Astrocyte of the cerebellum (primary cell): ENCODE measurements at regions not wholly inside any gene's neighbourhood (a gene's known extent, or its start where the extent isn't known, plus 50 kb on each side); places are given as distances from the start of the nearest gene placed in this dataset.

Source experiments
- DNase-seq: peaks from one replicate; pipeline ENCODE4 v3.0.0-alpha.2; 2011; ENCODE audit warnings: low read depth
- H3K4me3 ChIP-seq: 2 replicates; pipeline ENCODE4 v1.5.1; 2011; ENCODE audit warnings: mild to moderate bottlenecking, low read depth, low read length, moderate library complexity
- in situ Hi-C: cut with HindIII; loops from 2 replicates; pipeline ENCODE4 v1.10.0; 2017; ENCODE audit warnings: low sequenced_read_pairs
- TF ChIP-seq, protein P1 (sequence below): IDR thresholded peaks from 2 replicates; pipeline ENCODE4 v1.5.1; 2012; ENCODE audit warnings: low read length, low read depth, moderate library complexity, mild to moderate bottlenecking; ENCODE audit errors: missing control alignments

DNA sequence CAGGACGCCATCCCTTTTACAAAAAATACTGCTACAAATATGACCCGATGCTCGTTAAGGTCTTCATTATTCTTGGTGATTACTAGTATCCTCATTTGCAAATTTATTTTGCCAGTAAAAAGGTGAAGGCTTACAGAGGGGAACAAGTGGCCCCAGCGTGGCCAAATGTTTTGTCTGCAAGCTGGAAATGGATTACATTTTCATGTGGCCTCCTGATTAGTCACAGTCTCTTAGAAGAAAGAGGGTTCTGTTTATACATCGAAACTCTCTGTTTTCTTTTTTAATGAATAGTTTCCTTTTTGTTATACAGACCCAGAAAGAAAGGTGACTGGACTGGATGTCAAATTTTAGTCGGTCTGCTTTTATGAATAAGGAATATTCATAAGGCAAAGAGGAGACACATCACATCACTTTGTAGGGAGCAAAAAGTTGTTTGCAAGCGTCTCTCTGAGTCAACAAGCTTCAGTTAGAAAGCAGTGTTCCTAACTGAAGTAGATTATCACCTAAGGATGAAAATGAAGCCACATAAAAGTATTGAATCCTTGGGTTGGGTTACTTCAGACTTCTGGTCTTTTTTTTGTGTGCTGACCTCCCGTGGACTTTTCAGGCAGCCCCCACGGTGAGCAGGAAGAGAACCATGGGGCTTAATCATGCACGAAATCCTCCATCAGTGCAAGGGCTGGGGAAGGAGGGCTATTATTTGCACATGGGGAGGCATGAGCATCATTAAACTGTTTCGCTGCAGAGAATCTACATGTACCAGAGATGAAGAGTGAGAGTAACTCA lies 125.6 kb downstream of the ARSF start:
- DNase-seq = no peak
- H3K4me3 ChIP-seq = no peak overlapping the region
- TF ChIP-seq, protein P1, sequence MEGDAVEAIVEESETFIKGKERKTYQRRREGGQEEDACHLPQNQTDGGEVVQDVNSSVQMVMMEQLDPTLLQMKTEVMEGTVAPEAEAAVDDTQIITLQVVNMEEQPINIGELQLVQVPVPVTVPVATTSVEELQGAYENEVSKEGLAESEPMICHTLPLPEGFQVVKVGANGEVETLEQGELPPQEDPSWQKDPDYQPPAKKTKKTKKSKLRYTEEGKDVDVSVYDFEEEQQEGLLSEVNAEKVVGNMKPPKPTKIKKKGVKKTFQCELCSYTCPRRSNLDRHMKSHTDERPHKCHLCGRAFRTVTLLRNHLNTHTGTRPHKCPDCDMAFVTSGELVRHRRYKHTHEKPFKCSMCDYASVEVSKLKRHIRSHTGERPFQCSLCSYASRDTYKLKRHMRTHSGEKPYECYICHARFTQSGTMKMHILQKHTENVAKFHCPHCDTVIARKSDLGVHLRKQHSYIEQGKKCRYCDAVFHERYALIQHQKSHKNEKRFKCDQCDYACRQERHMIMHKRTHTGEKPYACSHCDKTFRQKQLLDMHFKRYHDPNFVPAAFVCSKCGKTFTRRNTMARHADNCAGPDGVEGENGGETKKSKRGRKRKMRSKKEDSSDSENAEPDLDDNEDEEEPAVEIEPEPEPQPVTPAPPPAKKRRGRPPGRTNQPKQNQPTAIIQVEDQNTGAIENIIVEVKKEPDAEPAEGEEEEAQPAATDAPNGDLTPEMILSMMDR = no peak
- in situ Hi-C loops = no loop called here

DNA sequence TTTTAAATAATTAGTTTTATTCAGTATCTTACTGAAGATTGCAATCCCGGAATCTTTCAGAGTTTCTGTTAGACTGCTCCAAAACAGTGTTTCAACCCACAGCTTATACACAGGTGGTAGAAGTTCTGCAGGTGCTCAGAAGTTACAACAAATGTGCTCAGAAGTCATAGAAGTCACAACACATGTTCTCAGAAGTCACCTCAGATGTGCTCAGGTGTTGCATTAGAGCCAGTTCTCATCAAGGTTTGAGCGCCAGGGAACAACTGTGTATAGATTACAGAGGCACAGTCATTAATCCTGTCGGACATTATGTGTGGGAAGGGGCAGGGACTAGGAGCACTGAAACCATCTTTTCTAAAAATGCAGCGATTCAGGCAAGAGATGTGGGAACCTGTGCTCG lies 124.5 kb downstream of the ARSF start:
- in situ Hi-C loops = no loop called here
- TF ChIP-seq, protein P1 = no peak
- DNase-seq = no peak
- no peak overlapping the region for H3K4me3 ChIP-seq
